ENCODE measurements at regions not wholly inside any gene's neighbourhood (a gene's known extent, or its start where the extent isn't known, plus 50 kb on each side); places are given as distances from the start of the nearest gene placed in this dataset.
"Not testable (repeated sequence)": the region's sequence is repeated elsewhere in the genome, so short reads cannot be mapped to it uniquely, and the experiment has no call there.

GRCh38 chr9:25449503-25449902 is 228.7 kb downstream of the TUSC1 start:
- Histone ChIP-seq H3K36me3 (no peaks in the 10 kb centered on the region), H3K4me1 (ENCODE audit: control insufficient read depth in 1 of 2, low read depth in 2 of 2) (no peaks in the 10 kb centered on the region), H3K27me3 (replicated peaks; ENCODE audit: insufficient read depth) (no peaks in the 10 kb centered on the region), H3K9me3 (no peaks in the 10 kb centered on the region), H3K4me3 (no peak overlapping the region), H3K27ac (no peak overlapping the region)
- TF ChIP-seq CTCF (IDR thresholded peaks at IDR 0.05): no peak
- ATAC-seq (ENCODE audit: insufficient number of reproducible peaks, low FRiP score, low read depth): no peak
- DNase-seq (ENCODE audit: low spot score): no peak

- H3K36me3 ChIP-seq; H3K9me3 ChIP-seq; H3K4me3 ChIP-seq; H3K27ac ChIP-seq; H3K27me3 ChIP-seq (replicated peaks; ENCODE audit: insufficient read depth); ATAC-seq (ENCODE audit: insufficient number of reproducible peaks, low FRiP score, low read depth); DNase-seq (ENCODE audit: low spot score); H3K4me1 ChIP-seq (ENCODE audit: control insufficient read depth in 1 of 2, low read depth in 2 of 2): not testable (repeated sequence)
Measured at GRCh38 chr9:25445721-25446120, 232.5 kb downstream of the TUSC1 start.

GRCh38 chr9:25442526-25442925 is 235.7 kb downstream of the TUSC1 start:
- H3K27me3 ChIP-seq (replicated peaks; ENCODE audit: insufficient read depth): no peaks in the 10 kb centered on the region
- no peak for ATAC-seq (ENCODE audit: insufficient number of reproducible peaks, low FRiP score, low read depth)
- DNase-seq (ENCODE audit: low spot score): no peak
- no peak overlapping the region for H3K4me3 ChIP-seq
- H3K9me3 ChIP-seq: no peaks in the 10 kb centered on the region
- TF ChIP-seq CTCF (IDR thresholded peaks at IDR 0.05): no peak
- no peaks in the 10 kb centered on the region for H3K4me1 ChIP-seq (ENCODE audit: control insufficient read depth in 1 of 2, low read depth in 2 of 2)
- no peaks in the 10 kb centered on the region for H3K36me3 ChIP-seq
- no peak overlapping the region for H3K27ac ChIP-seq

GRCh38 chr9:25427898-25428297 is 250.3 kb downstream of the TUSC1 start:
- Histone ChIP-seq H3K27ac (no peak overlapping the region), H3K9me3 (no peaks in the 10 kb centered on the region), H3K36me3 (no peaks in the 10 kb centered on the region), H3K27me3 (replicated peaks; ENCODE audit: insufficient read depth) (no peaks in the 10 kb centered on the region), H3K4me1 (ENCODE audit: control insufficient read depth in 1 of 2, low read depth in 2 of 2) (no peaks in the 10 kb centered on the region), H3K4me3 (no peak overlapping the region)
- no peak for TF ChIP-seq CTCF (IDR thresholded peaks at IDR 0.05)
- DNase-seq (ENCODE audit: low spot score) (no peak), ATAC-seq (ENCODE audit: insufficient number of reproducible peaks, low FRiP score, low read depth) (no peak)

GRCh38 chr9:25427290-25427689 is 251.0 kb downstream of the TUSC1 start:
- DNase-seq (ENCODE audit: low spot score): no peak
- Histone ChIP-seq H3K27me3 (replicated peaks; ENCODE audit: insufficient read depth) (no peaks in the 10 kb centered on the region), H3K4me1 (ENCODE audit: control insufficient read depth in 1 of 2, low read depth in 2 of 2) (no peaks in the 10 kb centered on the region), H3K27ac (no peak overlapping the region), H3K36me3 (no peaks in the 10 kb centered on the region), H3K4me3 (no peak overlapping the region), H3K9me3 (no peaks in the 10 kb centered on the region)
- no peak for ATAC-seq (ENCODE audit: insufficient number of reproducible peaks, low FRiP score, low read depth)
- no peak for TF ChIP-seq CTCF (IDR thresholded peaks at IDR 0.05)

- ATAC-seq (ENCODE audit: insufficient number of reproducible peaks, low FRiP score, low read depth): no peak
Measured at GRCh38 chr9:25421560-25421959, 256.7 kb downstream of the TUSC1 start.

More at GRCh38 chr9:25421560-25421959, 256.7 kb downstream of the TUSC1 start:
- H3K4me3 ChIP-seq: no peak overlapping the region
- H3K36me3 ChIP-seq: no peaks in the 10 kb centered on the region
- no peaks in the 10 kb centered on the region for H3K9me3 ChIP-seq
- H3K27me3 ChIP-seq (replicated peaks; ENCODE audit: insufficient read depth): no peaks in the 10 kb centered on the region
- no peak for TF ChIP-seq CTCF (IDR thresholded peaks at IDR 0.05)
- H3K27ac ChIP-seq: no peak overlapping the region
- no peaks in the 10 kb centered on the region for H3K4me1 ChIP-seq (ENCODE audit: control insufficient read depth in 1 of 2, low read depth in 2 of 2)
- no peak for DNase-seq (ENCODE audit: low spot score)

Data from thoracic aorta (tissue), 2 donors.